SK-MEL-5 (cell line): ENCODE measurements at regions not wholly inside any gene's neighbourhood (a gene's known extent, or its start where the extent isn't known, plus 50 kb on each side); places are given as distances from the start of the nearest gene placed in this dataset.

Experiments
- DNase-seq: peaks from one replicate; pipeline ENCODE4 v3.0.0-alpha.2; 2016; ENCODE audit warnings: low read depth, low spot score
- in situ Hi-C: cut with HindIII; loops from 2 replicates; pipeline ENCODE4 v1.10.0; 2016; ENCODE audit warnings: low sequenced_read_pairs, high pct_unique_total_duplicates, low pct_unique_long_range_greater_than_20kb

DNA sequence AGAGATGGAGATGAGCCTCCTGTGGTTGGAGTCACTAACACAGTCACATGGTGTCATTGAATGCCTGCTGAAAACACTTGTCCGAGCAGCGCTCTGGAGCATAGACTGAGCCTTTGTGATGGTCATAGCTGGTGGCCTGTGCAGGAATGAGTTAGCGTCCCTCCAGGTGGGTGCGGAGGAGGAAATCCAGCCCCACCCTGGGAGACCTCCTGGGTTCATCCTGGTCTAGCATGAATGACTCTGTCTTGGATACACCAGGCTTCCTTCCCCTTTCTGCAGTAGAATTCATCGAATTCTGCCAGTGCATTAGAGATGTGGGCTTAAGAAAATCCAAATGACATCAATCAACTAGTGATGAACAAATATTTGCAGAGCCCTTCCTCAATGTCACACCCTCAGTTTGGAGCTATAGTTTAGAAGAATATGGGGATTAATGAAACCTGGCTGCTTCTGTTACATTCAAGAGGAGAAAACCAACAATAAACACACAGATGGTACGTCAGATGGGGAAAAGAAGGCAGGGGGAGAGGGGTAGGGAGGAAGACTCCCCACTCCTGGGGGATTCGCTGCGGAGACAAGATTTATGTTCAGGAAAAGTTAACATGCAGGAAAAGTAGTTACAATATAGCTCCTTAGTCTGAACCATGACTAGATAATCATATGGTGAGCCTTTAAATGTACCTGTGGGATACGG lies 136.7 kb downstream of the DDX1 start:
- in situ Hi-C loops: no loop called here
- DNase-seq: no peak

DNA sequence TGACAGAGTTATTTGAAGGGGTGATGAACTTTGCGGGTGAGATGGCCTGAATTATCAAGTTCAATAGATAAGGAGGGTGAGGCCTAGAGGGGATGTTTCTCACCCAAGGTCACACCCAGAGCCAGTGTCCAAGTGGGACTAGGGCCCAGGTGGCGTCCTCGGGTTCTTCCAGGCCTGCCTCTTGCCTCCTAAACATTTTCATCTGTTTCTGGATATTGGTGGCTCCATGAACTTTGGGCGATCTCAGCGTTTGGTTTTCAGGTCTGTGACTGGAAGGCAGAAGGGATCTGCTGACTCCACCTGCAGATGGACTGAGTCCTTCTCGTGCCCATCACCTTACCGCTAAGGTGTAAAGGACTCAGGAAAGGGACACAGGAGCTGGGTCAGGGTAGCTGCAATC lies 137.3 kb downstream of the DDX1 start:
- DNase-seq: no peak
- in situ Hi-C loops: no loop called here

- DNase-seq: no peak
- in situ Hi-C loops: no loop called here
Observed at GRCh38 chr2:15729709-15730544, 138.3 kb downstream of the DDX1 start.

GRCh38 chr2:15730545-15731212 lies 139.0 kb downstream of the DDX1 start:
- in situ Hi-C loops: no loop called here
- peak; percentile 82 for DNase-seq

GRCh38 chr2:15731213-15731888 lies 139.7 kb downstream of the DDX1 start:
- DNase-seq: no peak
- in situ Hi-C loops: no loop called here

DNA sequence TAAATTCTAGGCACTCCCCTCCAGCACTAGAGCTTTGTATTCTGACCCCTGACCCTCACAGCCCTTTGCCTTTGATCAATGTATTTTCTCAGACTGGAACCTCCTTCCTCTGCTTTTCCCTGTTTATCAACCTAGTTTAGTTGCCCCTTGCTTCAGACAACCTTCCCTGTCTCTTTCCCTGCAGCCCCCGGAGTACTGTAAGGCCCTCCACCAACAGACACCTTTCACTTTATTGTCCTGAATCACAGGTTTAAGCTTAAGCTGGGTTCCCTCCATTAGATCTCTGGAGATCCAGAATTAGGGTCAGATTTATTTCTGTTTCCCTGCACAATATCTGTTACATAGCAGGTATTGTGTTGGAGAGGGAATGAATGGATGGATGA lies 140.2 kb downstream of the DDX1 start:
- in situ Hi-C loops: no loop called here
- DNase-seq: no peak

DNA sequence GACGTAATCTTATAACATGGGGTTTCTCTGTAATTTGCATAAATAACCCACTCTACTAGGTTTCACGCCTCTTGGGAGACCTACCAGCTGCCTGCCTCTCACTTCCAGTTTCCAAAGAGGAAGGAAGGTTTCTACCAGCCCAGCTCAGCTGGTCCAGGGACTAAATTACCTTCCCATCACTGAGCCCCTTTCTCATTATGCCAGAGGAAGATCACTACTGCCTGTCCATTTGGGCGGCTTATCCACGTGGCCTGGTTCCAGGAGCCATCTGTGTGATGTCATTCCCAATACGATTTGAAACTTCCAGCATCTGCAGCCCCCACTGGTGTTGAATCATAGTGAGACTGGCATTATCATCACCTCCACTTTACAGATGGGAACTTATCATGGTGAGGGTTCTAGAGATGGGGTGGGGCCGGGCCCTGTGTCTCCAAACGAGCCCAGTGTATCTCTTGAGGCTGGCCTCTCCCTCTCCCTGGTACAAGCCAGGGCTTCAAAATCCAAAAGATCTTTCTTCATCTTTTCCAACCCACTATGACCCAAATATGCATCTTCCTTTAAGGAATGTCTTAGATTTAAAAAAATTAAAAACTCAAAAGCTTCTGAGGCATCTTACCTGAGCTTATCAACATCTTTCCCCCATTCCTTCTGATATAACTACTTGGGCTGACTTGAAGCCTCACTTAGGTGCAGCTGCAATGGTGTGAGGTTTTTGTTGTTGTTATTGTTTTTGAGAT lies 140.8 kb downstream of the DDX1 start:
- no peak for DNase-seq
- in situ Hi-C loops: no loop called here

- no peak for DNase-seq
- in situ Hi-C loops: no loop called here
Observed at GRCh38 chr2:15733867-15734673, 142.4 kb downstream of the DDX1 start.

DNA sequence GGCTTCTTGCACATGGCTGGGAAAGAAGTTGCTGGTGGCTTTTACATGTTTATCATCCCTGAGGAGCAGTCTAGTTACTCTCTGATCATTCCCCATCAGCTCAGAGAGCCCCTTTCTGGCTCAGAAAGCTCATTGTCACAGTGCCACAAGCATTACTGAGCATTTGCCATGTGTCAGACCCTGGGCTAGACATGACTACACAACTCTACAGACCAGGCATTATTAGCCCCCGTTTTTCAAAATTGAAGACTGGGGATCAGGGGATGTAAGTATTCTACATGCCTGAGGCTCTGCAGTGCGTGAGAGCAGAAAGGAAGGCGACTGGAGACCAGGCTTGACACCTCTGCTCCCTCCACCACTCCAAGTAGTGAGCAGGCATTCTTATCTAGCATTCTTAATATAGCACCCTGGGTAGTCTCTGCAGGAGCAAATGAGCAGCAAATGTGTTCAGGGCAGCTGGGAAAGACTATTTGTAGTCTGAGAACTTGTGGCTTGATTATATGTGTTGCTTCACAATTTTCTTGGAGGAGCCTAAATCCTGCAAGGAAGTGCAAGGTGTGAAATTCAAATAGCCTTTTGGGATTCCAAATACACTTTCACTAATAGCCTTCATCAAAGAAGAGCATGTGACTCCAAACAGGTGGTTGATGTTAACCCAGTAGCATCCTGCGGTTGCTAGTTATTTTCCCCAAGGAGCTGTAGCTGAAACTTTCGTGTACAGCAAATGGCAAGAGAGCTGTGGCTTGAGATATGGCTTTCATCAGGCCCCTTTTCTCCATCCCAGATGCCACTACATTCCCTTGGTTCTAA lies 143.2 kb downstream of the DDX1 start:
- in situ Hi-C loops: no loop called here
- DNase-seq: no peak

DNA sequence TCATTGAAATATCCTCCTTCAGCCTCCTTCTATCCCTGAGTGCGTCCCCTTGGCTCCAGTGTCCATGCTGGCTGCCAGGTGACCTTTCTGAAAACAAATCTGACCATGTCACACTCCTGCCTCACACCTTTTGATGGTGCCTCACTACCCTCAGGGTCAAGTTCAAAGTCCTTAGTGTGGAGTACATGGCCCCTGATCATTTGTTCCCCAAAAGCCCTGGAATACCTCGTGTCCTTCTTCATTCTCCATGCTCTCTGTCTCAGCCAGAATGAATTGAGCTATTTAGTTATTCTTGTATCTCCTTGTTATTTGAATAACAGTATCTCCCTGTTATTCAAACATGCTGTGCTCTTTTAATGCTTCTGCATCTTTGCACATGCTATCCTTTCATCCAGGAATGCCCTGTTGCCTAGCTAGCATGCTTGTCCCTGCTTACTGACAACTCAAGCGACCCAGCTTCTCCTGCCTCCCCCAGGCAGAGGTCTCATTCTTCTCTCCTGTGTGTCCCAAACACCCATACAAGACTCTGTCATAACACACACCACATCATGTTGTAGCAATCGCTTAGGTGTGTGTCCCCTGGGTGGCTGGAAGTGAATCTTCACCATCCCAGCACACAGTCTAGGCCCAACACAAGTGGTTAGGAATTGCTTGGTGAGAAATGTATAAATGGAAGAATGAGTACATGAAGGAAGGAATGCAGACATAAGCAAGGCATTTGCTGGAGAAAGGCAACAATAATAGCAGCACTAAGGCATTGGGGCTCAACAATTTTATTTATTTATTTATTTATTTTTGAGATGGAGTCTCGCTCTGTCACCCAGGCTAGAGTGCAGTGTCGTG lies 144.0 kb downstream of the DDX1 start:
- no peak for DNase-seq
- in situ Hi-C loops: no loop called here

GRCh38 chr2:15736396-15737180 lies 144.9 kb downstream of the DDX1 start:
- in situ Hi-C loops: no loop called here
- no peak for DNase-seq

- in situ Hi-C loops: no loop called here
- DNase-seq: no peak
Observed at GRCh38 chr2:15737314-15738224, 145.9 kb downstream of the DDX1 start.

- in situ Hi-C loops: no loop called here
- DNase-seq: no peak
Observed at GRCh38 chr2:15738225-15738546, 146.5 kb downstream of the DDX1 start.

DNA sequence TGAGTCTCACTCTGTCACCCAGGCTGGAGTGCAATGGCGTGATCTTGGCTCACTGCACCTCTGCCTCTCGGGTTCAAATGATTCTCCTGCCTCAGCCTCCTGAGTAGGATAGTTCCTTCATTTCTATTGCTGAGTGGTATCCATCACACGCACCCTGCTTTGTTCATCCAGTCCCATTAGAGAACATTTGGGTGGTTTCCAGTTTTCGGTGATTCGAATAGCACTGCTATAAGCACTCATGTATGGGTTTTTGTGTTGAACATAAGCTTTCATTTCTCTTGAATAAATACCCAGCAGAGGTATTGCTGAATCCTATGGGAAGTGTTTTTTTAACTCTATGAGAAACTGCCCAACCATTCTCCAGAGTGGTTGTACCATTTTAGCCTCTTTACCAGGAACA lies 147.3 kb downstream of the DDX1 start:
- in situ Hi-C loops: no loop called here
- DNase-seq: no peak
